ENCODE measurements at regions not wholly inside any gene's neighbourhood (a gene's known extent, or its start where the extent isn't known, plus 50 kb on each side); places are given as distances from the start of the nearest gene placed in this dataset.

DNA sequence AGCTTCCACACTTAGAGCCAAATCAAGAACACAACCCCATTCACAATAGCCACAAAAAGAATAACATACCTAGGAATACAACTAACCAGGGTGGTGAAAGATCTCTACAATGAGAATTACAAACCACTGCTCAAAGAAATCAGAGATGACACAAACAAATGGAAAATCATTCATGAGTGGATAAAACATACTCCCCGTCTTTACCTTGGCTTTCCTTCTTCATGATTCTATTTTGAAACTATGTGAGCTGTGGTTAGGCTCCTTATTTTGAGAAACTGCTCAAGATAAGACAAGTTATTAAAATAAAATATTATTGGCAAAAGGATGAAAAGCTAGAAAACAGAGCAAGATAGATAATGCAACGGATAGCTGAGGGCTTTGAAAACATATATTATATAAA is 598.1 kb upstream of the FAT1 start:
- Histone ChIP-seq H3F3A (ENCODE audit: low read depth) (no peaks in the 10 kb centered on the region), H3K9ac (no peak overlapping the region), H3K4me3 (no peak overlapping the region), H3K4me1 (no peaks in the 10 kb centered on the region), H3K27me3 (no peaks in the 10 kb centered on the region), H3K4me2 (no peak overlapping the region), H3K9me3 (ENCODE audit: low read depth) (peaks cover 3% of the 10 kb centered on the region), H3K79me2 (ENCODE audit: low read depth) (no peaks in the 10 kb centered on the region), H2AFZ (replicated peaks) (no peak overlapping the region), H4K20me1 (ENCODE audit: low read depth) (no peaks in the 10 kb centered on the region), H3K36me3 (no peaks in the 10 kb centered on the region), H3K27ac (no peak overlapping the region)
- Mint-ChIP-seq H3K36me3 (no peaks in the 10 kb centered on the region), H3K27me3 (ENCODE audit: insufficient read depth, low read depth) (no peaks in the 10 kb centered on the region), H3K4me3 (no peak overlapping the region), H3K9me3 (peaks cover 2% of the 10 kb centered on the region), H3K27ac (no peak overlapping the region), H3K4me1 (no peaks in the 10 kb centered on the region)
- no peak for TF ChIP-seq EZH2 (IDR thresholded peaks at IDR 0.05)
- TF ChIP-seq, protein P1, sequence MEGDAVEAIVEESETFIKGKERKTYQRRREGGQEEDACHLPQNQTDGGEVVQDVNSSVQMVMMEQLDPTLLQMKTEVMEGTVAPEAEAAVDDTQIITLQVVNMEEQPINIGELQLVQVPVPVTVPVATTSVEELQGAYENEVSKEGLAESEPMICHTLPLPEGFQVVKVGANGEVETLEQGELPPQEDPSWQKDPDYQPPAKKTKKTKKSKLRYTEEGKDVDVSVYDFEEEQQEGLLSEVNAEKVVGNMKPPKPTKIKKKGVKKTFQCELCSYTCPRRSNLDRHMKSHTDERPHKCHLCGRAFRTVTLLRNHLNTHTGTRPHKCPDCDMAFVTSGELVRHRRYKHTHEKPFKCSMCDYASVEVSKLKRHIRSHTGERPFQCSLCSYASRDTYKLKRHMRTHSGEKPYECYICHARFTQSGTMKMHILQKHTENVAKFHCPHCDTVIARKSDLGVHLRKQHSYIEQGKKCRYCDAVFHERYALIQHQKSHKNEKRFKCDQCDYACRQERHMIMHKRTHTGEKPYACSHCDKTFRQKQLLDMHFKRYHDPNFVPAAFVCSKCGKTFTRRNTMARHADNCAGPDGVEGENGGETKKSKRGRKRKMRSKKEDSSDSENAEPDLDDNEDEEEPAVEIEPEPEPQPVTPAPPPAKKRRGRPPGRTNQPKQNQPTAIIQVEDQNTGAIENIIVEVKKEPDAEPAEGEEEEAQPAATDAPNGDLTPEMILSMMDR (IDR thresholded peaks at IDR 0.05) = no peak
- no peak for TF ChIP-seq EZH2phosphoT487 (IDR thresholded peaks at IDR 0.05)
- DNase-seq (ENCODE audit: low spot score) = no peak

- no peak for TF ChIP-seq EZH2 (IDR thresholded peaks at IDR 0.05)
- TF ChIP-seq EZH2phosphoT487 (IDR thresholded peaks at IDR 0.05) = no peak
- TF ChIP-seq, protein P1 (IDR thresholded peaks at IDR 0.05) = no peak
- Histone ChIP-seq H3K27ac (no peak overlapping the region), H3K36me3 (no peaks in the 10 kb centered on the region), H3K27me3 (no peaks in the 10 kb centered on the region), H3K79me2 (ENCODE audit: low read depth) (no peaks in the 10 kb centered on the region), H4K20me1 (ENCODE audit: low read depth) (no peaks in the 10 kb centered on the region), H3K4me2 (no peak overlapping the region), H3K9me3 (ENCODE audit: low read depth) (no peaks in the 10 kb centered on the region), H3K4me3 (no peak overlapping the region), H3K9ac (no peak overlapping the region), H3F3A (ENCODE audit: low read depth) (no peaks in the 10 kb centered on the region), H2AFZ (replicated peaks) (no peak overlapping the region), H3K4me1 (no peaks in the 10 kb centered on the region)
- Mint-ChIP-seq H3K36me3 (no peaks in the 10 kb centered on the region), H3K4me3 (no peak overlapping the region), H3K27me3 (ENCODE audit: insufficient read depth, low read depth) (no peaks in the 10 kb centered on the region), H3K9me3 (no peaks in the 10 kb centered on the region), H3K27ac (no peak overlapping the region), H3K4me1 (peaks cover 2% of the 10 kb centered on the region)
- DNase-seq (ENCODE audit: low spot score) = no peak
Observed at GRCh38 chr4:187332141-187332540, 608.5 kb upstream of the FAT1 start.

DNA sequence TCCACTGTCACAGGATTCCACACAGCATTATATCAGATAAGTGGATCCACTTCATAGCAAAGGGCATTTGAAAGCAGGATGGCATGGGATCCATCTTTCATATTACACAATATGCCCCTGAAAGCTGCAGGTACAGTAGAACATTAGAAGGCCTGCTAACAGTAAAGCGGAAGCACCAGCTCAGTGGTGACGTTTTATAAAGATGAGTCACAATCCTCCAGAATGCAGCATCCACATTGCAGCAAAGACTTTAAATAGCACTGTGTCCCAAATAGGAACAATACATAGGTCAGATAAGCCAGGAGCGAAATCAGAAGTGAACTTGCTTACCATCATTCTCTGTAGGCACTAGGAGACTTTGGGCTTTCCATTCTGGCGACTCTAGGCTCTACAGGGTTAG is 609.5 kb upstream of the FAT1 start:
- Mint-ChIP-seq H3K9me3 (no peaks in the 10 kb centered on the region), H3K27me3 (ENCODE audit: insufficient read depth, low read depth) (no peaks in the 10 kb centered on the region), H3K4me1 (peaks cover 2% of the 10 kb centered on the region), H3K27ac (no peak overlapping the region), H3K36me3 (no peaks in the 10 kb centered on the region), H3K4me3 (no peak overlapping the region)
- H3K4me1 ChIP-seq = no peaks in the 10 kb centered on the region
- H3K79me2 ChIP-seq (ENCODE audit: low read depth) = no peaks in the 10 kb centered on the region
- no peak overlapping the region for H3K4me3 ChIP-seq
- no peaks in the 10 kb centered on the region for H3F3A ChIP-seq (ENCODE audit: low read depth)
- no peak overlapping the region for H2AFZ ChIP-seq (replicated peaks)
- no peak overlapping the region for H3K4me2 ChIP-seq
- H3K27me3 ChIP-seq = no peaks in the 10 kb centered on the region
- no peak for DNase-seq (ENCODE audit: low spot score)
- H4K20me1 ChIP-seq (ENCODE audit: low read depth) = no peaks in the 10 kb centered on the region
- TF ChIP-seq, protein P1 (IDR thresholded peaks at IDR 0.05) = no peak
- TF ChIP-seq EZH2phosphoT487 (IDR thresholded peaks at IDR 0.05) (no peak), EZH2 (IDR thresholded peaks at IDR 0.05) (no peak)
- H3K27ac ChIP-seq = no peak overlapping the region
- no peak overlapping the region for H3K9ac ChIP-seq
- no peaks in the 10 kb centered on the region for H3K36me3 ChIP-seq
- no peaks in the 10 kb centered on the region for H3K9me3 ChIP-seq (ENCODE audit: low read depth)

- Mint-ChIP-seq H3K9me3 (no peaks in the 10 kb centered on the region), H3K36me3 (no peaks in the 10 kb centered on the region), H3K27me3 (ENCODE audit: insufficient read depth, low read depth) (no peaks in the 10 kb centered on the region), H3K4me3 (no peak overlapping the region), H3K4me1 (peaks cover 2% of the 10 kb centered on the region), H3K27ac (no peak overlapping the region)
- no peaks in the 10 kb centered on the region for H4K20me1 ChIP-seq (ENCODE audit: low read depth)
- H3K9me3 ChIP-seq (ENCODE audit: low read depth) = no peaks in the 10 kb centered on the region
- H3K27ac ChIP-seq = no peak overlapping the region
- no peak overlapping the region for H2AFZ ChIP-seq (replicated peaks)
- H3K79me2 ChIP-seq (ENCODE audit: low read depth) = no peaks in the 10 kb centered on the region
- H3K9ac ChIP-seq = no peak overlapping the region
- no peak overlapping the region for H3K4me3 ChIP-seq
- H3K36me3 ChIP-seq = no peaks in the 10 kb centered on the region
- no peak overlapping the region for H3K4me2 ChIP-seq
- TF ChIP-seq, protein P1 (IDR thresholded peaks at IDR 0.05) = no peak
- TF ChIP-seq EZH2 (IDR thresholded peaks at IDR 0.05) = no peak
- TF ChIP-seq EZH2phosphoT487 (IDR thresholded peaks at IDR 0.05) = no peak
- no peaks in the 10 kb centered on the region for H3F3A ChIP-seq (ENCODE audit: low read depth)
- no peaks in the 10 kb centered on the region for H3K4me1 ChIP-seq
- H3K27me3 ChIP-seq = no peaks in the 10 kb centered on the region
- no peak for DNase-seq (ENCODE audit: low spot score)
Observed at GRCh38 chr4:187335339-187335738, 611.7 kb upstream of the FAT1 start.

Measured in neural progenitor cell (in vitro differentiated cells).